Limb (tissue), 2 donors: ENCODE measurements at regions not wholly inside any gene's neighbourhood (a gene's known extent, or its start where the extent isn't known, plus 50 kb on each side); places are given as distances from the start of the nearest gene placed in this dataset.

Source experiments
- DNase-seq, 2 donors: peaks; one replicate each; pipeline ENCODE4 v3.0.0-alpha.2; 2016; ENCODE audit errors: extremely low spot score in 2 of 2

DNA sequence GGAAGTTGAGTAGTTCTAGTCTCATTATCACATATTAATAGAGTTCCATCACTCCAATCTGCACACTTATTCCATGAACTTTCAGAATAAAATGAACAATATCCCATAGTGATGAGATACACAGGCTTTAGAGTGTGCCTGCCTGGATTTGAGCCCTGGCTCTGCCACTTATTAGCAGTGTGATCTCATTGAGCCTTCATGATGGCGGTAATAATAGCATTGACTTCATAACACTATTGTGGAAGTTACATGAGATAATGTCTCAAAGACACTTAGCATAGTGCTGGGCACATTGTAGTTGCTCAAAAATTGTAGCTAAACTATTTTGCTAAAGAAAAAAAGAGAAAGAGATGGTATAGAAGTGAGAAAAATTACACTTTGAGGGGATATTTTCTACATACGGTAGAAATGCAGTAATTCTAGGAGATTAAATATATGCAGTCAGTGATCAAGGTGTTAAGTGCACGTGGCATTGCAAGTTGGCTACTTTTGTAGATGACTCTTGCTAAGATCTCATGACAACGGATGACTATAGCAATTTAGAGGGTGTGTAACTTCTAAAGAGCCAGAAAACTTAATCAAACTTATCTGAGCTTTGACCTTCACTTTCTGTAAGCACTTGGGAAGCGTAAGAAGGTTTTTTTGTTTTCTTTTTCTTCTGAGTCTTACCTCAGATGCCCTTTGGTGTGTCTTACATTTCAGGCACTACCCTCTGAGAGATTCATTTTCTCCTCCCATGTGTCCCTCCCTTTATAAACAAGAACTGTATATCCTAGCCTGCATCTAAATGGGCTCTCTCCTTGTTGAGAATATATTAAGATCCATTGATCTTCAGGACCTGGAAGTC is 380.6 kb upstream of the NR3C2 start:
- DNase-seq, result no peak

- DNase-seq, result no peak
Measured at GRCh38 chr4:148814030-148814429, 371.8 kb upstream of the NR3C2 start.

DNA sequence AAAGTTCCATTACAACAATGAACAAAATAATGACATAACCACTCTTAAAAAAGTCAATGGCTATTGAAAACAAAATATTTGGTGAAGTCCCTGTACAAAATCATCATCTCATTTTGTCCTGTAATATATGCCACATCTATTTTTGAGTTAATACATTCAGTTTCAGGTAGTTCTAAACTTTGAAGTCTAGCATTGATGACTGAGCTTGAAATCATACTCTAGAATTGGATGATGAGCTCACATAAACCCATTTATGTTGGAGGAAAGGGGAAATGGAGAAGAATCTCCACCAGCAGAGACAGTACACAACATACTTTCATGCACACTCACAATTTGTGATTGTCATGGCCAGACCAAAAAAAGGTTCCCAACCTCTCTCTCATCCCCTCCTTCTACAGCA is 371.1 kb upstream of the NR3C2 start:
- no peak for DNase-seq

GRCh38 chr4:148812101-148812500 is 369.9 kb upstream of the NR3C2 start:
- DNase-seq, result no peak

GRCh38 chr4:148810461-148810860 is 368.2 kb upstream of the NR3C2 start:
- DNase-seq, result no peak

DNA sequence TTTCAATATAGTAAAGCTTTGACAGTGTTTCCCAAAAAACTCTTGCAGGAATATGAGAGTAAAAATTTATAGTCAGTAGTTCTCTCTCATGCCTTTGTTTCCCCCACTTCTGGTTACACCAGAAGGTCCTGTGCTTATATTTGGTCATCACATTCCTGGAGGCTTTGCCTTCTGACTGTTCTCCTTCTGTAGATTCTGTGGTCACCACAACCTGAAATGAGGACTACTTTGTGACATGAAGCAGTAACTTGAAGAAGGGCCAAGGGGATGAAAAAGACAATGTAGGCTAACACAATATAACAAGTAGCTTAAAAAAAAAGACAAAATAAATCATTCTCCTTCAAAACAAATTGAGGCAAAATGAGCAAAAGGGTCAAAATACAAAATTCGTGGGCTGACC is 366.2 kb upstream of the NR3C2 start:
- no peak for DNase-seq

GRCh38 chr4:148800940-148801339 is 358.7 kb upstream of the NR3C2 start:
- no peak for DNase-seq

GRCh38 chr4:148800336-148800885 is 358.2 kb upstream of the NR3C2 start:
- DNase-seq, result no peak

DNA sequence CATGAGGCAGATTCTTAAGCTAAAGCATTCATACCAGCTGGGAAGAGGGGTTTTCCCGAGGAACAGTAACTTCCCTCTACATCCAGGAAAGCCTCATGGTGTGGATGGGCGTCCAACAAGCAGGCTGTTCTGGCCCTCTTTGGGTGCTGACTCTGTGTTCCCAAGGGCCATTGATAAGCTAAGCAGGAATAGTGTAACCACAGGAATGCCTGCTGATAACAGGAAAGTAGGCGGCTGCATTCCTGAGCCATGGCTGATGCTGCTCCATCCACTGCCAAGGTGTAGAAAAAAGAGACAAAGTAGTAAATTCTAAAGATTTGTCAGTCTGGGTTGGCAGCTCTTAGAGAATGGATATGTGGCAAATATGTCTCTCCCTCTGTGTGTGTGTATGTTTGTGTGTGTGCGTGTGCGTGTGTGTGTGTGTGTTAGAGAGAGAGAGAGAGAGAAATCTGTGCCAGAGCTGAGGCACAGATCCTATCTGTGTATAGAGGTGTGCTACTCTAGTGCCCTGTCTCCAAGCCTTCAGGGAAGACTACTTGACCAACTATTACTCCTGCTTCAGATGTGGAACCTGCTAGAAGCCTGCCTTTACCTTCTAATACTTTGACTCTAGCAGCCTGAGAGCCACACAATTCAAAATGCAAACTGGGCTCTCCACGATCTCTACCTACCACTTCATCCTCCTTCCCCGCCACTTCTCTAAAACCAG is 353.1 kb upstream of the NR3C2 start:
- DNase-seq, result no peak

- no peak for DNase-seq
Measured at GRCh38 chr4:148793221-148793620, 351.0 kb upstream of the NR3C2 start.

DNA sequence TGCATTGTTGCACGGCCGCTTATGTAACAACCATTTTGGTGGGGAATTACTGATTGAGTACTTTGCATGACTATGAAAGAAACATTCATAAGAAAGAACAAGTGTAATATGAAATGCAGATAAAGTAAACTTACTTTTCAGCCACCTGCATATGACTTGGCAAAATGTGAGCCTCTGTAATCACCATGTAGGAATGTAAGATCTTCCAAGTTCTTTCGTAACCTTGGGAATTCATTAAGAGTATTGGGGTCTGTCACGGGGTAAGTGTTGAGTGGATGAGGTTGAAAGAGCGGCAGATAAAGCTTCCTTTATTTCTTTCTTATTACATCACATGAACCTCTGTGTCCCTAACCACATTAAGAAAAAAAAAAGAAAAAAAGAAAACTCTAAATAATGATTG is 348.5 kb upstream of the NR3C2 start:
- no peak for DNase-seq

GRCh38 chr4:148790246-148790645 is 348.0 kb upstream of the NR3C2 start:
- DNase-seq, result no peak

DNA sequence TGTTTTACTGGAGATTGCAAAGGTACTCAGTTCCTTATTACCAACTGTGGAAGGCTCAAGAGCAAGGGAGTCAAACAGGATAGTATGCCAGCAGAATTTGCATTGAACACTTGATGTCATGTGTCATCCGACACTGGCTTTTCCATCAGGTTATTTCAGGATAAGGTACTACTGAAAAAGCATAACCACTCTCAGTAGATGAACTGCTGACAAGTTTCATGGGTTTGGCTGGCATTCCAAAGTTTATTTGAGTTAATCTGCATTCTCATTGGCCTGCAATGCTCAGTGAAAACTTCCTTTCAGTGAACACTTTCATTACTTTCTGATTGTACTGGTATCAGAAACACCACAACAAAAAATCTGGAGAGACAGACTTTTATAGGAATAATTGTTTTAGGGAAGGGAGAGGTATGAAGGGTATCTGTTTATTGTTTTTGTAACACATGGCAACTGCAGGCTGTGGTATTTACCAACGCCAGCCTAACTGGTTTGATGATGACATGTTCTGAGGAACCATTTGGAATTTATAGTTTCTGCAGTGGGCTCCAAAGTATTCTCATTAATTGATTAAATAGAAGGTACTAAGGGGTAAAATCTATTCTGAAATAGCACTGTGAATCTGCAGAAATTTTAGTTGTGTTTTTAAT is 345.7 kb upstream of the NR3C2 start:
- DNase-seq, result no peak

- DNase-seq, result no peak
Measured at GRCh38 chr4:148787285-148787684, 345.1 kb upstream of the NR3C2 start.

GRCh38 chr4:148786699-148787098 is 344.5 kb upstream of the NR3C2 start:
- no peak for DNase-seq

GRCh38 chr4:148782284-148782683 is 340.1 kb upstream of the NR3C2 start:
- DNase-seq, result no peak

- DNase-seq, result no peak
Measured at GRCh38 chr4:148780426-148781005, 338.3 kb upstream of the NR3C2 start.

GRCh38 chr4:148779771-148780170 is 337.6 kb upstream of the NR3C2 start:
- DNase-seq, result no peak

DNA sequence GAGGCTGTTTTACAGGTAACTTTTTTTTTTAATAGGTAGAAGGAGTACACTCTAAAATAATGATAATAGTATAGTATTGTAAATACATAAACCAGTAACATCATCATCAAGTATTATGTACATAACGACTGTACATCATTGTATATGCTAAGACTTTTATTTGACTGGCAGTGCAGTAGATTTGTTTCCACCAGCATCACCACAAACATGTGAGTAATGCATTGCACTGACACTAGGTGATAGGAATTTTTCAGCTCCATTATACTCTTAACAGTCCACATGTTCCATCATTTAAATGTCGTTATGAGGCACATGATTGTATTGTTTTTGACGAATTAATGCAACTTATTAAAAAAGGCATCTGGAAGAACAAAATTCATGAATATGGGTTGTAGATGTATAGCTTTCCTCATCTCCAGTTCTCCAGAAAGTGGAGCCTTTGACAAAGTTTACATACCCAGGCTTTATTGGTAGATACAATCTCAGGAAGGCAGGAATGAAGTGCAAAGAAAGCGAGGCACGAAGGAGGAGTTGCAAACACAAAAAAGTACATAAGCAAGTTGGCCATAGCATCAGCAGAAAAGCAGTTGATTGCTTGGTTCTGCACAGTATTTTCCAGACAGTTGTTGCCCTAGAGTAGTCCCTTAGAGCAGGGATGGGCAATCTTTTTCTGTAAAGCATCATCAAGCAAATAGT is 336.9 kb upstream of the NR3C2 start:
- DNase-seq, result no peak

DNA sequence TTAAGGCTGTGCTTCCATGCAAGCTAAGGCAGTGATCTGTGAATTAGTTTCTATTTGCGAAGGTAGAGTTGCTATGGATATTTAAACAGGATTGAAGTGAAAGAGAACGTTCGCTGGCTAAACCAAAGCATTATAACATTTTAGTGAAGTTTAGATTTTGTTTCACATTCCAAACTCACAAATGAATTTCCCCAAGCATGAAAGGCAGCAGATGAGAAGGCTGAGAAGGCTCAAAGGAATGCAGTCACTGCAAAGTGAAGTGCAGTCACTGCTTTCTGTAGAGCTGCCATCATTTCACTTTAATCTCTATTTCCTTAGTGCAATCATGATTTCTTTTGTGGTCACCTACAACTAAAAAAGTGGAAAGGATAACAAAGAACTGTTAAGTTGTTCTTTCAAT is 334.7 kb upstream of the NR3C2 start:
- DNase-seq, result no peak

DNA sequence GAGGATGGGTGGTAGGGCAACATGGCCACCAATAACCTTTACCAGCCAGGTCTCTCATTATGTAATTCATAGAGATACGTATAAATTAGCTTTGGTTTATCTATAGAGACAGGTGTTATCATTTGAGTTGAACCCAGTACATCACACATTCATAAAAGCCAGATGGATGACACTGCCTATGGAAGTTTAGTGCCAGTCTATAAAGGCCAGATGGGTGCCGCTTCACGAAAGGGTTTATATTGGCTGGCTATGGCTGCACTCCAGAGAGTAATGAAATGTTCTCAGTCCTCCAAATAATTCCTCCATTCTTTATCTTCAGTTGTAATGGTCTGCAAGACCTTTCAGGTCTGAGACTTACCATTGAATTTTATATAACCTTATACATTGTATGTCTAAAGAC is 331.9 kb upstream of the NR3C2 start:
- DNase-seq, result no peak
